Karpas-422 (cell line): ENCODE measurements at regions not wholly inside any gene's neighbourhood (a gene's known extent, or its start where the extent isn't known, plus 50 kb on each side); places are given as distances from the start of the nearest gene placed in this dataset.
A peak's percentile ranks its signal among the peaks of the same experiment; 100 is the strongest.
"Not testable (repeated sequence)": the region's sequence is repeated elsewhere in the genome, so short reads cannot be mapped to it uniquely, and the experiment has no call there.

Experiments
- DNase-seq: peaks from one replicate; pipeline ENCODE4 v3.0.0-alpha.2; 2015
- H2AFZ ChIP-seq: fragments of 200-600 bp; sonication (generic); 2 replicates; pipeline ENCODE4 v1.6.1; 2014; ENCODE audit warnings: antibody characterized with exemption, low read length, mixed read lengths
- H3K27ac ChIP-seq: fragments of 200-600 bp; sonication (generic); 2 replicates; pipeline ENCODE4 v1.5.1; 2014; ENCODE audit warnings: mild to moderate bottlenecking, low read length, moderate library complexity
- H3K27me3 ChIP-seq: fragments of 200-600 bp; sonication (generic); 2 replicates; pipeline ENCODE4 v1.6.1; 2014; ENCODE audit warnings: low read length, mixed read lengths
- H3K36me3 ChIP-seq: fragments of 200-600 bp; sonication (generic); 2 replicates; pipeline ENCODE4 v1.6.1; 2014; ENCODE audit warnings: low read length, mixed read lengths; ENCODE audit not compliant: insufficient read depth
- H3K4me1 ChIP-seq: fragments of 200-600 bp; sonication (generic); 2 replicates; pipeline ENCODE4 v1.6.1; 2014; ENCODE audit warnings: mild to moderate bottlenecking, low read length, mixed read lengths
- H3K4me2 ChIP-seq: fragments of 200-600 bp; sonication (generic); 2 replicates; pipeline ENCODE4 v1.6.1; 2014; ENCODE audit warnings: low read length, low read depth, mild to moderate bottlenecking; ENCODE audit not compliant: poor library complexity, severe bottlenecking
- H3K4me3 ChIP-seq: fragments of 200-600 bp; sonication (generic); 2 replicates; pipeline ENCODE4 v1.5.1; 2014; ENCODE audit warnings: mild to moderate bottlenecking, antibody characterized with exemption, low read length, mixed read lengths
- H3K79me2 ChIP-seq: fragments of 200-600 bp; sonication (generic); 2 replicates; pipeline ENCODE4 v1.6.1; 2014; ENCODE audit warnings: mild to moderate bottlenecking, low read length, mixed read lengths
- H3K9ac ChIP-seq: fragments of 200-600 bp; sonication (generic); 2 replicates; pipeline ENCODE4 v1.6.0; 2014; ENCODE audit warnings: low read length
- H3K9me2 ChIP-seq: fragments of 200-600 bp; sonication (generic), shearing (Covaris generic); replicated peaks from 2 replicates; pipeline ENCODE4 v1.6.0; 2014; ENCODE audit warnings: mild to moderate bottlenecking, low read length, moderate library complexity; ENCODE audit not compliant: insufficient read depth
- H3K9me3 ChIP-seq: fragments of 300-700, 200-600 bp; sonication (generic); 2 replicates; pipeline ENCODE4 v1.6.1; 2014; ENCODE audit warnings: low read length, mixed read lengths
- H4K20me1 ChIP-seq: fragments of 200-600 bp; sonication (generic); 2 replicates; pipeline ENCODE4 v1.6.1; 2014; ENCODE audit warnings: mild to moderate bottlenecking, antibody characterized with exemption, low read length, low read depth; ENCODE audit not compliant: insufficient read depth

GRCh38 chr14:46550836-46551235, 100.7 kb downstream of the RPL10L start:
- H3K4me1 ChIP-seq = no peaks in the 10 kb centered on the region
- H3K27ac ChIP-seq = no peak overlapping the region
- no peak overlapping the region for H3K9ac ChIP-seq
- no peaks in the 10 kb centered on the region for H3K36me3 ChIP-seq
- H3K79me2 ChIP-seq = no peaks in the 10 kb centered on the region
- H3K9me3 ChIP-seq = peaks cover 40% of the 10 kb centered on the region
- H4K20me1 ChIP-seq = no peaks in the 10 kb centered on the region
- no peak overlapping the region for H3K4me3 ChIP-seq
- H3K4me2 ChIP-seq = no peak overlapping the region
- no peaks in the 10 kb centered on the region for H3K27me3 ChIP-seq
- no peaks in the 10 kb centered on the region for H3K9me2 ChIP-seq
- no peak overlapping the region for H2AFZ ChIP-seq
- DNase-seq = no peak

GRCh38 chr14:46540986-46541385, 110.6 kb downstream of the RPL10L start:
- no peaks in the 10 kb centered on the region for H3K36me3 ChIP-seq
- DNase-seq = no peak

GRCh38 chr14:46519121-46519520, 132.5 kb downstream of the RPL10L start:
- Histone ChIP-seq H3K4me3 (no peak overlapping the region), H3K27ac (no peak overlapping the region), H3K9me3 (peaks cover 60% of the 10 kb centered on the region), H3K4me1 (no peaks in the 10 kb centered on the region), H3K27me3 (no peaks in the 10 kb centered on the region), H4K20me1 (no peaks in the 10 kb centered on the region), H3K9ac (no peak overlapping the region), H2AFZ (no peak overlapping the region), H3K79me2 (no peaks in the 10 kb centered on the region), H3K36me3 (no peaks in the 10 kb centered on the region), H3K4me2 (no peak overlapping the region), H3K9me2 (no peaks in the 10 kb centered on the region)
- DNase-seq = no peak

More at GRCh38 chr14:46540986-46541385, 110.6 kb downstream of the RPL10L start:
- Histone ChIP-seq H3K4me3 (no peak overlapping the region), H3K9me3 (peaks cover 49% of the 10 kb centered on the region), H3K9ac (no peak overlapping the region), H3K9me2 (no peaks in the 10 kb centered on the region), H3K27me3 (0 out of 2 replicates have a peak, but pooled peaks cover 4% of the 10 kb centered on the region), H3K4me2 (no peak overlapping the region), H4K20me1 (no peaks in the 10 kb centered on the region), H2AFZ (no peak overlapping the region), H3K79me2 (no peaks in the 10 kb centered on the region), H3K27ac (no peak overlapping the region), H3K4me1 (no peaks in the 10 kb centered on the region)

GRCh38 chr14:46508752-46509151, 142.8 kb downstream of the RPL10L start:
- not testable (repeated sequence) for H3K9me2 ChIP-seq, H3K27ac ChIP-seq, H3K36me3 ChIP-seq, H3K4me2 ChIP-seq, H3K4me3 ChIP-seq, H4K20me1 ChIP-seq, H2AFZ ChIP-seq, H3K4me1 ChIP-seq, H3K9ac ChIP-seq, DNase-seq, H3K27me3 ChIP-seq, H3K79me2 ChIP-seq
- peaks cover 28% of the 10 kb centered on the region for H3K9me3 ChIP-seq

- peaks cover 53% of the 10 kb centered on the region for H3K9me3 ChIP-seq
- H3K9ac ChIP-seq = no peak overlapping the region
These were observed 152.1 kb downstream of the RPL10L start for GRCh38 chr14:46499521-46499920.

GRCh38 chr14:46496409-46496808, 155.2 kb downstream of the RPL10L start:
- no peak for DNase-seq
- Histone ChIP-seq H2AFZ (no peak overlapping the region), H3K4me3 (no peak overlapping the region), H3K36me3 (no peaks in the 10 kb centered on the region), H3K27ac (no peak overlapping the region), H3K9ac (no peak overlapping the region), H3K79me2 (no peaks in the 10 kb centered on the region), H3K4me1 (no peaks in the 10 kb centered on the region), H4K20me1 (no peaks in the 10 kb centered on the region), H3K4me2 (no peak overlapping the region), H3K27me3 (no peaks in the 10 kb centered on the region), H3K9me2 (no peaks in the 10 kb centered on the region), H3K9me3 (peaks cover 45% of the 10 kb centered on the region)

More at GRCh38 chr14:46499521-46499920, 152.1 kb downstream of the RPL10L start:
- Histone ChIP-seq H2AFZ (no peak overlapping the region), H4K20me1 (no peaks in the 10 kb centered on the region), H3K4me3 (no peak overlapping the region), H3K4me2 (no peak overlapping the region), H3K36me3 (no peaks in the 10 kb centered on the region), H3K9me2 (no peaks in the 10 kb centered on the region), H3K4me1 (no peaks in the 10 kb centered on the region), H3K27ac (no peak overlapping the region), H3K27me3 (no peaks in the 10 kb centered on the region), H3K79me2 (no peaks in the 10 kb centered on the region)
- DNase-seq = no peak

- H3K4me3 ChIP-seq = no peak overlapping the region
- no peak overlapping the region for H3K4me2 ChIP-seq
- H2AFZ ChIP-seq = no peak overlapping the region
- H4K20me1 ChIP-seq = no peaks in the 10 kb centered on the region
- H3K9me2 ChIP-seq = no peaks in the 10 kb centered on the region
- peaks cover 54% of the 10 kb centered on the region for H3K9me3 ChIP-seq
- H3K79me2 ChIP-seq = no peaks in the 10 kb centered on the region
- H3K4me1 ChIP-seq = no peaks in the 10 kb centered on the region
- H3K27ac ChIP-seq = no peak overlapping the region
- no peaks in the 10 kb centered on the region for H3K36me3 ChIP-seq
- no peak overlapping the region for H3K9ac ChIP-seq
- H3K27me3 ChIP-seq = no peaks in the 10 kb centered on the region
- DNase-seq = peak; percentile 57
These were observed 161.3 kb downstream of the RPL10L start for GRCh38 chr14:46490238-46490685.

GRCh38 chr14:46488374-46488773, 163.2 kb downstream of the RPL10L start:
- H3K4me1 ChIP-seq = no peaks in the 10 kb centered on the region
- H3K9me2 ChIP-seq = no peaks in the 10 kb centered on the region
- no peak overlapping the region for H2AFZ ChIP-seq
- H3K4me3 ChIP-seq = no peak overlapping the region
- no peaks in the 10 kb centered on the region for H3K36me3 ChIP-seq
- no peak overlapping the region for H3K4me2 ChIP-seq
- peaks cover 59% of the 10 kb centered on the region for H3K9me3 ChIP-seq
- H3K9ac ChIP-seq = no peak overlapping the region
- DNase-seq = no peak
- no peaks in the 10 kb centered on the region for H3K79me2 ChIP-seq
- no peak overlapping the region for H3K27ac ChIP-seq
- H4K20me1 ChIP-seq = no peaks in the 10 kb centered on the region
- H3K27me3 ChIP-seq = no peaks in the 10 kb centered on the region
